NOMO-1 treated with dmso at 0.1 percent for 144 hours (cell line): ENCODE measurements at regions not wholly inside any gene's neighbourhood (a gene's known extent, or its start where the extent isn't known, plus 50 kb on each side); places are given as distances from the start of the nearest gene placed in this dataset.
"Not testable (repeated sequence)": the region's sequence is repeated elsewhere in the genome, so short reads cannot be mapped to it uniquely, and the experiment has no call there.

ENCODE experiments used
- DNase-seq: peaks from one replicate; lab custom pipeline; 2025; ENCODE audit not compliant: unreplicated experiment; lab: John Stamatoyannopoulos, UW

- no peak for DNase-seq
Observed at GRCh38 chr14:48289701-48290100, 614.3 kb upstream of the MDGA2 start.

GRCh38 chr14:48285217-48285616, 609.8 kb upstream of the MDGA2 start:
- not testable (repeated sequence) for DNase-seq

GRCh38 chr14:48275301-48275700, 599.9 kb upstream of the MDGA2 start:
- DNase-seq, result no peak

- no peak for DNase-seq
Observed at GRCh38 chr14:48274826-48275225, 599.4 kb upstream of the MDGA2 start.

- not testable (repeated sequence) for DNase-seq
Observed at GRCh38 chr14:48267926-48268325, 592.5 kb upstream of the MDGA2 start.

GRCh38 chr14:48266201-48266600, 590.8 kb upstream of the MDGA2 start:
- DNase-seq, result not testable (repeated sequence)

GRCh38 chr14:48261436-48261835, 586.0 kb upstream of the MDGA2 start:
- no peak for DNase-seq

GRCh38 chr14:48260394-48261295, 585.2 kb upstream of the MDGA2 start:
- not testable (repeated sequence) for DNase-seq

GRCh38 chr14:48259876-48260275, 584.5 kb upstream of the MDGA2 start:
- not testable (repeated sequence) for DNase-seq

GRCh38 chr14:48259232-48259631, 583.8 kb upstream of the MDGA2 start:
- DNase-seq, result not testable (repeated sequence)

GRCh38 chr14:48258703-48259102, 583.3 kb upstream of the MDGA2 start:
- not testable (repeated sequence) for DNase-seq

- no peak for DNase-seq
Observed at GRCh38 chr14:48253020-48253419, 577.6 kb upstream of the MDGA2 start.

- DNase-seq, result no peak
Observed at GRCh38 chr14:48251290-48251689, 575.9 kb upstream of the MDGA2 start.

- no peak for DNase-seq
Observed at GRCh38 chr14:48250575-48250974, 575.2 kb upstream of the MDGA2 start.

- no peak for DNase-seq
Observed at GRCh38 chr14:48247977-48248376, 572.6 kb upstream of the MDGA2 start.

- no peak for DNase-seq
Observed at GRCh38 chr14:48243900-48244299, 568.5 kb upstream of the MDGA2 start.

- DNase-seq, result no peak
Observed at GRCh38 chr14:48229091-48229490, 553.7 kb upstream of the MDGA2 start.

GRCh38 chr14:48193893-48194292, 518.5 kb upstream of the MDGA2 start:
- no peak for DNase-seq

- DNase-seq, result not testable (repeated sequence)
Observed at GRCh38 chr14:48149624-48150023, 474.2 kb upstream of the MDGA2 start.

GRCh38 chr14:48140804-48141203, 465.4 kb upstream of the MDGA2 start:
- DNase-seq, result no peak

GRCh38 chr14:48129472-48129871, 454.1 kb upstream of the MDGA2 start:
- DNase-seq, result no peak

- DNase-seq, result no peak
Observed at GRCh38 chr14:48127674-48128073, 452.3 kb upstream of the MDGA2 start.

GRCh38 chr14:48125654-48126053, 450.2 kb upstream of the MDGA2 start:
- DNase-seq, result no peak
